ENCODE measurements at regions not wholly inside any gene's neighbourhood (a gene's known extent, or its start where the extent isn't known, plus 50 kb on each side); places are given as distances from the start of the nearest gene placed in this dataset.

GRCh38 chr6:223763-224162 lies 68.5 kb upstream of the DUSP22 start:
- H2BK20ac ChIP-seq (ENCODE audit: low read depth, low read length, poor library complexity, severe bottlenecking) = no peak overlapping the region
- TF ChIP-seq CTCF (conservative IDR thresholded peaks at IDR 0.05) = no peak
- no peak overlapping the region for H3K14ac ChIP-seq (ENCODE audit: insufficient read depth, low read length)
- H3K9me3 ChIP-seq (ENCODE audit: control insufficient read depth, low read depth, low read length) = no peaks in the 10 kb centered on the region
- no peak overlapping the region for H3K9ac ChIP-seq (ENCODE audit: extremely low read depth, insufficient read length, low read length)
- H3K27me3 ChIP-seq (ENCODE audit: insufficient read depth, low read length) = no peaks in the 10 kb centered on the region; the same call in 1 of the 2 replicates
- peaks cover 2% of the 10 kb centered on the region; the same call in 1 of the 2 replicates for H3K4me1 ChIP-seq (ENCODE audit: insufficient read depth, low read length)
- no peak overlapping the region for H3K27ac ChIP-seq (ENCODE audit: insufficient read length, low read depth, low read length)
- no peak overlapping the region for H2AFZ ChIP-seq (ENCODE audit: low read length)
- no peak overlapping the region for H3K4ac ChIP-seq (ENCODE audit: low read depth, low read length)
- no peak overlapping the region for H2BK5ac ChIP-seq (ENCODE audit: insufficient read length, low read length)
- H2BK12ac ChIP-seq (ENCODE audit: insufficient read length, low read depth, low read length) = no peak overlapping the region
- no peak overlapping the region for H3K56ac ChIP-seq (ENCODE audit: insufficient read length, low read depth, low read length)
- H3K27ac Mint-ChIP-seq = no peak overlapping the region
- H3K4me3 Mint-ChIP-seq = no peak overlapping the region
- no peaks in the 10 kb centered on the region for H3K23me2 ChIP-seq (ENCODE audit: insufficient read length, low read depth, low read length, poor library complexity, severe bottlenecking)
- no peak overlapping the region for H3K18ac ChIP-seq (ENCODE audit: insufficient read length, low read depth, low read length)
- H4K91ac ChIP-seq (ENCODE audit: insufficient read length, low read depth, low read length) = no peak overlapping the region
- no peaks in the 10 kb centered on the region for H3K79me2 ChIP-seq (ENCODE audit: insufficient read depth, low read length)
- no peak overlapping the region for H4K8ac ChIP-seq (replicated peaks; ENCODE audit: insufficient read length, low read depth, low read length)
- H3K4me1 Mint-ChIP-seq = peaks cover 21 to 30% of the 10 kb centered on the region in 2 experiments
- no CpG with 5 or more reads among the region's 12 CpGs for WGBS (ENCODE audit: extremely low coverage, insufficient read length, low lambda C conversion rate)
- H4K5ac ChIP-seq (ENCODE audit: insufficient read length, low read depth, low read length) = no peak overlapping the region
- H3K9me3 Mint-ChIP-seq = peaks cover 0 to 2% of the 10 kb centered on the region in 2 experiments; a peak in 2 of 5 replicates
- H2AK5ac ChIP-seq (ENCODE audit: insufficient read length, low read length) = no peak overlapping the region
- H3K36me3 Mint-ChIP-seq (ENCODE audit: insufficient read depth in 1 of 3, low read depth in 3 of 3) = no peaks in the 10 kb centered on the region
- no peak overlapping the region for H3K23ac ChIP-seq (ENCODE audit: insufficient read length, low read depth, low read length)
- no peak for DNase-seq
- no peak overlapping the region for H3T11ph ChIP-seq (ENCODE audit: low read length)
- H3K27me3 Mint-ChIP-seq (ENCODE audit: low read depth) = peaks cover 6% of the 10 kb centered on the region
- H4K20me1 ChIP-seq (ENCODE audit: control insufficient read depth, insufficient read depth, insufficient read length) = no peaks in the 10 kb centered on the region
- H3K4me2 ChIP-seq (ENCODE audit: insufficient read depth, insufficient read length, low read length) = no peak overlapping the region
- H2BK15ac ChIP-seq (ENCODE audit: low read depth, low read length) = no peak overlapping the region
- H2BK120ac ChIP-seq (ENCODE audit: low read depth, low read length, poor library complexity, severe bottlenecking) = no peak overlapping the region
- no peaks in the 10 kb centered on the region for H3K79me1 ChIP-seq (ENCODE audit: insufficient read depth, low read depth, low read length, poor library complexity, severe bottlenecking)
